T-helper 17 cell (primary cell): ENCODE measurements at regions not wholly inside any gene's neighbourhood (a gene's known extent, or its start where the extent isn't known, plus 50 kb on each side); places are given as distances from the start of the nearest gene placed in this dataset.

Experiments
- ATAC-seq: fragments of 150-1000 bp; cut with Tn5 transposase; 2 replicates; pipeline ENCODE4 v1.10.0; 2021; ENCODE audit warnings: mild to moderate bottlenecking, moderate library complexity
- DNase-seq, 3 donors: peaks; one replicate each; pipeline versions ENCODE4 v3.0.0 to v3.0.0-alpha.2; 2020 to 2021
- H3K9me3 ChIP-seq: one replicate; pipeline ENCODE4 v1.7.0; 2013; ENCODE audit warnings: low read length, mild to moderate bottlenecking; ENCODE audit not compliant: control insufficient read depth, poor library complexity, severe bottlenecking
- H3K27ac Mint-ChIP-seq: one replicate; pipeline ENCODE4 v1.8.0; 2022; ENCODE audit warnings: mild to moderate bottlenecking, moderate library complexity, mixed read lengths
- H3K27me3 Mint-ChIP-seq: one replicate; pipeline ENCODE4 v1.8.0; 2022; ENCODE audit warnings: mixed read lengths
- H3K36me3 Mint-ChIP-seq: one replicate; pipeline ENCODE4 v1.8.0; 2022; ENCODE audit warnings: low read depth, mixed read lengths
- H3K4me1 Mint-ChIP-seq: one replicate; pipeline ENCODE4 v1.8.0; 2022; ENCODE audit warnings: mild to moderate bottlenecking, mixed read lengths
- H3K4me3 Mint-ChIP-seq: one replicate; pipeline ENCODE4 v1.8.0; 2022; ENCODE audit warnings: mild to moderate bottlenecking, moderate library complexity, mixed read lengths

DNA sequence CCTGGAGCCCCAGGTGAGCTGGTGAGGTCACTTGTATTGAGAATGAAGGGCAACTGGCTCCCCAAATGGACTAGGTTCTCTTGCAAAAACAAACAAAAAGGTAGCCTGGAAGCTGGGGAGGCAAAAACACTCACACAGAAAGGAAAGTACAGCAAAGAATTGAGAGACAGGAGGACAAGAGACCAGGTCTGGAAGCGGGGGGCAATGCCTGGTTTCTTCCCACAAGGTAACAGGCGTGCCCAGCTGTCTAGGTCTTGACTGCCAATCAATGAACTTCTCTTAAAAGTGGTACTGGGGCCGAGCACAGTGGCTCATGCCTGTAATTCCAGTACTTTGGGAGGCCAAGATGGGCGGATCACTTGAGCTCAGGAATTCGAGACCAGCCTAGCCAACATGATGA, 356.4 kb upstream of the TSHZ3 start:
- no peaks in the 10 kb centered on the region for H3K4me1 Mint-ChIP-seq
- H3K27ac Mint-ChIP-seq = no peak overlapping the region
- no peaks in the 10 kb centered on the region for H3K9me3 ChIP-seq
- ATAC-seq = no peak
- H3K27me3 Mint-ChIP-seq = no peaks in the 10 kb centered on the region
- no peak for DNase-seq
- H3K4me3 Mint-ChIP-seq = no peak overlapping the region
- peaks cover 2% of the 10 kb centered on the region for H3K36me3 Mint-ChIP-seq

DNA sequence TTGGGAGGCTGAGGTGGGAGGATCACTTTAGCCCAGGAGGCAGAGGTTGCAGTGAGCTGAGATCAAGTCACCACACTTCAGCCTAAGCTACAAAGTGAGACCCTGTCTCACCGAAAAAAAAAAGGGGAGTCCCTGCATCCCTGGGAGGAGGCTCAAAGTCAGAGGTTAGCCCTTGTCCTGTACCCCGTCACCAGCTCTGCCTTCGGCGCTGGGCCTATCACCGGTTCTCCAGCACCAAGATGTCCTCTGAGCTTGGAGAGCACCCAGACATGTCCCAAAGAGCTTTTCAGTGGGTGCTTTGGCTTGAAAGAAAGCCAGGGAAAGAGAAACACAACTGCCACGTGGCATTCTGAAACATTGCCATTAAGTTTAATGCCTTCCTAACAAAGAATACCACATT, 356.9 kb upstream of the TSHZ3 start:
- H3K4me1 Mint-ChIP-seq = no peaks in the 10 kb centered on the region
- no peak overlapping the region for H3K4me3 Mint-ChIP-seq
- no peak overlapping the region for H3K27ac Mint-ChIP-seq
- DNase-seq = no peak
- no peak for ATAC-seq
- no peaks in the 10 kb centered on the region for H3K27me3 Mint-ChIP-seq
- H3K36me3 Mint-ChIP-seq = peaks cover 2% of the 10 kb centered on the region
- H3K9me3 ChIP-seq = no peaks in the 10 kb centered on the region

DNA sequence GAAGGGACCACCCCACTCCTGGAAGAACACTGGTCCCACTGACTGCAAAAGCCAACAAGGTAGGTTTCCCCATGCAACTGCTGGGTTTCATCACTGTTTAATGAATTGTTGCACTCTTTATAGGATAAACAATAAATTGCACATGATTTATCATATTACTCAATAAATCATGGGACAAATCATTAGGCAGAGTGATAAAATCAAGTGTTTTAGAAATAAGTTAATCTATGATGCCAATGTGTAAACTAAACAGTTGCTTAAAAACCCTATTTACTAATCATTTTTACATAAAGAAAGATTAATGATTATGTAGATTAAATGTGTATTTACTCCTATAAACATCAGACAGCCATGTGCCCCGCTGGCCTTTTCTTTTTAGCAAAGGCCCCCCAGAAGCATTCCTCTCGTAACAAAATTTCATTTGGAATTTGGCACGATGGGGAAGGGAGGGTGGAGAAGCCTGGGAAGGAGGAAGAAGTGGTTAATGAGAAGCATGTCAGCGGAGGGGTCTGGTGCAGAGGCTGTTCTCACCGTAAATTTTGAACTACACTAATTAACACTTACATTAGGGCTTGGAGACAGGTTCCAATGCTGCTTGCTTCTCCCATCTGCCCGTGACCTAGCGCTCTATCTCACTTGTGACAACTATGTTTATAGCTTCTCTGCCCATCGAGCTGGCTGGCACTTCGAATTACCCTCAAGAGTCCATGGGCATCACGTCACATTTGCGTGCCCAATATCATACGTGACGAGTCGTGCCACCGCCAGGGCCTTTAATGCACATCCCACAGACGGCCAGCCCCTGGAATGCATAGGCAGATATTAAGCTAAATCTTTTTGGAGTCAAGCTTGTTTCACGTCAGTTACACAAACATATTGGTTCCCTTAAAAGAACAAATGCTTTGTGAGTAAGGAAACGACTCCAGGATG, 357.7 kb upstream of the TSHZ3 start:
- no peak for ATAC-seq
- peaks cover 2% of the 10 kb centered on the region for H3K36me3 Mint-ChIP-seq
- no peak overlapping the region for H3K27ac Mint-ChIP-seq
- DNase-seq = no peak
- H3K9me3 ChIP-seq = no peaks in the 10 kb centered on the region
- no peaks in the 10 kb centered on the region for H3K4me1 Mint-ChIP-seq
- no peaks in the 10 kb centered on the region for H3K27me3 Mint-ChIP-seq
- H3K4me3 Mint-ChIP-seq = no peak overlapping the region

DNA sequence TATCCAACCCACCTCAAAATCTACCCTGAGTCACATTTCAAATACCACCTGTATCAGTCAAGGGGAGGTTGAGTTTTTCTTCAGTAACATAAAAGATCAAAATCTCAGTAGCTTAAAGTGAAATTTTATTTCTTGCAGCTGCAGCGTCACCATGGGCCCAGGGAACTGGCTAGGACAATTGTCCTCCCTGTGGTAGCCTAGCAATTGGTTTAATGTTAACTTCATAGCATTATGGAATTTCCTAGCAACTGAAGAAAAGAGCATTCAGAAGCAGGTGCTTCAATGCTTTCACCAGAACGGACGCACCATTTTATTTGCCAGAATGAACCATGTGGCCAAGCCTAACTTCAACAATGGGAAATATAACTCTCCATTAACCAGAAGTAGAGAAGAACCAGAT, 359.3 kb upstream of the TSHZ3 start:
- Mint-ChIP-seq H3K4me1 (no peaks in the 10 kb centered on the region), H3K27me3 (no peaks in the 10 kb centered on the region), H3K36me3 (peaks cover 2% of the 10 kb centered on the region), H3K4me3 (no peak overlapping the region), H3K27ac (no peak overlapping the region)
- H3K9me3 ChIP-seq = no peaks in the 10 kb centered on the region
- DNase-seq (no peak), ATAC-seq (no peak)

DNA sequence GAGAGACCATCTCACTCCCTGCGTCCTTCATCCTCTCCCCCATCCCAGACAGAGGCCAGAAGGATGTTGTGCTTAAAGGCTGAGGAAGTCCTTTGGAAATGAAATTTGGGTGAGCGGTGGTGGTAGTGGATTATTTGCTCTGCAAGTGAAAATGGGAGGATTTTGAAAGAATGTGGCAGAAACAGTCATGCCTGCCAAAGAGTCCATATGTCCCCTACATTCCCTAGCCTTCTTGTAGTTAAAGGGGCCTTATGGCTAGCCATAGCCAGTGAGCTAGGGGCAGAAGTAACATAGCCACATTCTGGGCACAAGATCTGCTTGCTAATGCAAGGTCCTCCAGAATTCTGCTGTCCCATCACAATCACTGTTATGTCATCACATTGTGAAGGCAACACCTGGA, 360.2 kb upstream of the TSHZ3 start:
- Mint-ChIP-seq H3K4me1 (no peaks in the 10 kb centered on the region), H3K4me3 (no peak overlapping the region), H3K36me3 (peaks cover 2% of the 10 kb centered on the region), H3K27ac (no peak overlapping the region), H3K27me3 (no peaks in the 10 kb centered on the region)
- no peaks in the 10 kb centered on the region for H3K9me3 ChIP-seq
- DNase-seq (no peak), ATAC-seq (no peak)

DNA sequence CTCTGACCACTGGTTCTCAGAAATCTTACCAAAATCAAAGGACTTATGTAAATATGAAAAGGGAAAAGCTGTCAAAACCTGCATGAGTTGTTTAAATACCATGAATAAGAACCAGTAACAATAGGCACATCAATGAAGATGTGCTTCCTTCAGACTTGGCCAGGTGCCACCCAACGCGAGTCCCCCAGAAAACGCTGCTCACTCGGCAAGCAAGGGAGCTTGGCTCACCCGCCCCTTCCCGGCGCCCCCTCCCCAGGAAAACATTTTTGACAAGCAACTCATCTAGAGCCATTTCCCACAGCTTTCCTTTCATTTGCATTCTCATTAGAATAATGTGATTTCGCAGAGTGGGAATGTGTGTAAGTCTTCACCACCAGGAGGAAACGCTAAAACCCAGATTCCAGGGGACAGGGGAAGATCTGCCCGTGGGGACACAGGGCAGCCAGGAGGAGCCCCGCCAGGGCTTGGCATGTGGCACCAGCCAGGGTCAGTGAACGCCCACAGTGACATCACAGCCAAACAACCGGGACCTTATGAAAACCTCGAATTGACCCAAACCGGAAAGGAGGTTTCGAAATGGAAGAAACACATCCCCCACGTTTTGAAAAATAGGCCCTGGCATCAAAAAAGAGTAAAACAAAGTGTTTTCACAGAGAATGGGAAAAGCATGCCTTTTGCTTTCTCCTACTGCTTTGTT, 366.2 kb upstream of the TSHZ3 start:
- no peak overlapping the region for H3K27ac Mint-ChIP-seq
- H3K27me3 Mint-ChIP-seq = no peaks in the 10 kb centered on the region
- DNase-seq = no peak
- no peak overlapping the region for H3K4me3 Mint-ChIP-seq
- no peaks in the 10 kb centered on the region for H3K4me1 Mint-ChIP-seq
- no peaks in the 10 kb centered on the region for H3K9me3 ChIP-seq
- H3K36me3 Mint-ChIP-seq = no peaks in the 10 kb centered on the region
- no peak for ATAC-seq

DNA sequence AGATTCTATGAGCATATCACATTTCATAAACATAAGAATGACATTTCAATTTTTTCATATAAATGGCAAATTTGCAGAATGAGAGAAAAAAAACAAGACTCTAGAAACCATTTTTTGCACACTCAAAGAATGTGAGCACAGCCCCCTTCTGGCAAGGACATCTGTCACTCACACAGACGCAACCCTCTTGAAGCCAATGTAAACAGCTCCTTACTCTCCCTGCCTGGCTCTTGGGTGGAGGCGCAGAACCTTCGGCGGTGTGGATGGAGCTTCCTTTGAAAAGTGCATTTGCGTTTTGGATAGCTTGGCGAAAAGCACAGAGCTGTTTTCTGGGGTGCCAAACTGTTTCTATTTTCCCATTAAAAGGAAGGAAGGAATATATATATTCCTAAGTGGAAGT, 367.6 kb upstream of the TSHZ3 start:
- Mint-ChIP-seq H3K27me3 (no peaks in the 10 kb centered on the region), H3K4me1 (no peaks in the 10 kb centered on the region), H3K4me3 (no peak overlapping the region), H3K27ac (no peak overlapping the region), H3K36me3 (no peaks in the 10 kb centered on the region)
- H3K9me3 ChIP-seq = no peaks in the 10 kb centered on the region
- DNase-seq (no peak), ATAC-seq (no peak)

DNA sequence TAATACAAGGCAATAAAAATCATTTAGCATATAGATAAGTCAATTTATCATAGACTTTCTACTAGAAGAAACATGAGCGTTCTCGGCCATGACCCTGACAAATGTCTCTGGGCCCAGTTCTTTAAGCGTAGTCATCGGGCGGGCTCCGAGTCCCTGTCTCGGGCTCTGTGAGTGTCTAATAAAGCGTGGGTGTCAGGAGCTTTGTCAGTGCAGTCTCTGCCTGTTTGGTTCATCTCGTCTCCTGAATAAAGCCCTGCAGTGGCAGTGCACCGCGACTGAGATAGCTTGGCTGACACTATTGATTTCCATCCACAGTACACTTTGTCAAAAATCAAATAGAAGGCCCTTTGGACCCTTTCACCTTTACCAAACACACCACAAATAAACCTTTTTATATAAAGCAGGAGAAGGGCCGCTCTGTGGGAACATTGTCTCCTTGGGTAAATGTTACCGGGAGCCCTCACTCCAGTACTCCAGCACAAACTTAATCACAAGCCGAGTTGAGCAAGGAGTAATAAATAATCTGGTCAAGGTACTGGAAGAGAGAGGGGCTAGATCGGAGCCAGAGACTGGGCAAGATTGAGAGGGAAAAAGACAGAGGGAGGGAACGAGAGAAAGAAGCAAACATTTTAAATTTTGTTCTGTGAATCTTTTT, 368.2 kb upstream of the TSHZ3 start:
- Mint-ChIP-seq H3K4me3 (no peak overlapping the region), H3K36me3 (no peaks in the 10 kb centered on the region), H3K4me1 (no peaks in the 10 kb centered on the region), H3K27ac (no peak overlapping the region), H3K27me3 (no peaks in the 10 kb centered on the region)
- no peak for ATAC-seq
- H3K9me3 ChIP-seq = no peaks in the 10 kb centered on the region
- DNase-seq = no peak

DNA sequence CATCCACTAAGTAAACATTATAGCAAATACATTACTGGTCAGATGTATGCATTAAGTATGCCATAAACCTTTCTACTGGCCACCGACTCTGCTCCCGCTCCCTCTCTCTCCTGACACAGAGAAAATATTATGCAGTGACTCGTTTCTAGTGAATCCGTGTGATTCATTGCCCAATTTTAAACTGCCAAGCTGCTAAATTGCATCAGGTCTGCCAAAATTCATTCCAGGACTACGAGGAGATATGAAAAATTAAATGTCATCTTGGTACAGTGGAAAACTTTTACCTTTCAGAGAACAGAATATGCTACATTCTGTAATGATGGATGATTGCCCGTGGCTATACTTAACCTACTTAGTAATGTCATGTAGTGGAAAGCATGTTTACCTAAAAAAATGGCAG, 368.8 kb upstream of the TSHZ3 start:
- no peaks in the 10 kb centered on the region for H3K36me3 Mint-ChIP-seq
- no peak overlapping the region for H3K4me3 Mint-ChIP-seq
- no peaks in the 10 kb centered on the region for H3K27me3 Mint-ChIP-seq
- DNase-seq = no peak
- no peaks in the 10 kb centered on the region for H3K9me3 ChIP-seq
- no peak for ATAC-seq
- no peak overlapping the region for H3K27ac Mint-ChIP-seq
- H3K4me1 Mint-ChIP-seq = no peaks in the 10 kb centered on the region

DNA sequence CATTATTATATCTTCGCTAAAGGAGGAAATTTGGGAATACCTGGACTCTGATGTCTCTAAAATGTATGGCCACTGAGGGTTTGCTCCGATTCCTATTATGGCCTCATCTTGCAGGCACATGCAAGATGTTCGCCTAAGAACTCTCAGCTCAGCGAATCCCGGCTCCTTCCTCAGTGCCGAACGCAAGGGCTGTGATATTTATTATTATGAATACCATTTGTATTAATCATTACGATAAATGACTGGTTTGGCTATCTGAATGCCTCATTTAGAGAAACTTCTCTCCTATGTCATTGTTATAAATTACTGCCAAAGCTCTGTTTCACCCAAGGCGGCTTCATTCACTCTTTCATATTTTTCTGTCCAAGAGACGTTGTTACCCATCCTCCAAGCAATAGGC, 369.7 kb upstream of the TSHZ3 start:
- no peaks in the 10 kb centered on the region for H3K27me3 Mint-ChIP-seq
- no peak for ATAC-seq

DNA sequence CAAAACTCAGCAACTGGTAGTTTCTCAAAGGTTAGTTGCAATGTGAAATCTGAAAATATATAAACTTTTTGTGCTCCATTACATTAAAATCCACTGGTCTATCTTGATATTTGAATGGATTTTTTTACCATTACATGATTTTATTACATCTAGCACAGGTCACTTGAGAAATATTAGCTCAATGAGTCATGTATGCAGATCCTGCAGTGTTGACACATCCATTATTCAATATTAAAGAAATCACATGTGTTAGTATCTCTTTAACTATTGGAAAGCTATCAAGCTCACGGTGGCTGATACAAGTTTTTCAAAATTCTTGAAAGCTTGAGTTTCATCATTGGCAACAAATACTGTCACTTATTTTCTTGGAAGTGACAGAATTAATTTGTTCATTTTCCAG, 373.9 kb upstream of the TSHZ3 start:
- no peak for ATAC-seq
- H3K27me3 Mint-ChIP-seq = no peaks in the 10 kb centered on the region
- no peaks in the 10 kb centered on the region for H3K9me3 ChIP-seq

More for the DNA sequence above, 369.7 kb upstream of the TSHZ3 start:
- DNase-seq = no peak
- H3K4me1 Mint-ChIP-seq = no peaks in the 10 kb centered on the region
- H3K27ac Mint-ChIP-seq = no peak overlapping the region
- no peaks in the 10 kb centered on the region for H3K9me3 ChIP-seq
- H3K36me3 Mint-ChIP-seq = no peaks in the 10 kb centered on the region
- no peak overlapping the region for H3K4me3 Mint-ChIP-seq

DNA sequence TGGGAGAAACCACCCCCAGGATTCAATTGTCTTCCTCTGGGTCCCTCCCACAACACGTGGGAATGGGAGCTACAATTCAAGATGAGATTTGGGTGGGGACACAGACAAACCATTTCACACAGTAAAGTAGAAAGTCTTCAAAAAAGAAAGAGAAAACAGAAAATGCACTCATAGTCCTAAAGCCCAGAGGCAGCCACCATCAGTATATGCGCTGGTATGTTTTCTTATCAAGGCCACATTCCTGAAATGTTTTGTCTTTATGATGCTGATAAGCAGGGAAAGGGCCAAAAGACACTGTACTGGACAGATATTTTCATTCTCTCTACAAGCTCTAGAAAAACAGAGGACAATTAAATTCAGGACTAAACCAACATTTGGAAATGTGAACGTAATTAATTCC, 375.8 kb upstream of the TSHZ3 start:
- no peaks in the 10 kb centered on the region for H3K27me3 Mint-ChIP-seq
- ATAC-seq = no peak
- H3K27ac Mint-ChIP-seq = no peak overlapping the region

More for the DNA sequence above, 373.9 kb upstream of the TSHZ3 start:
- DNase-seq = no peak
- H3K4me3 Mint-ChIP-seq = no peak overlapping the region
- no peak overlapping the region for H3K27ac Mint-ChIP-seq
- no peaks in the 10 kb centered on the region for H3K36me3 Mint-ChIP-seq
- H3K4me1 Mint-ChIP-seq = no peaks in the 10 kb centered on the region

DNA sequence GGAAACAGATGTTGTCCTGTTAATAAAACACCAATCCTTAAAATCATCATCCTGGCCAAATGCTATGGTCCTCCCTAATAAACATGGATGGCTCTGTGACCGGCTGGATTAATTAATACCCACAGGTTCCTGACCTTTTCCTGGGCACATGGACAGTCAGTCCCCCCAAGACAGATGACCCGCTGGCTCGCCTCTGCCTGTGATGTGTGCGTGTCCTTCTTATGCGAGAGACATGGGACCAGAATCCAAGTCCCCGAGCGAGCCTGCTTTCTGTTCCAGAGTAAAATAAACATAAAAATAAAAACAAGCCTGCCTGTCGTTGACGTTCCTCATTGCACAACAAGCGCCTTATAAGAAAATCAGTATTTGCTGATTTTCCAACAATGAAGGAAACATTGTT, 378.3 kb upstream of the TSHZ3 start:
- Mint-ChIP-seq H3K36me3 (no peaks in the 10 kb centered on the region), H3K27ac (no peak overlapping the region), H3K4me3 (no peak overlapping the region)

More for the DNA sequence above, 375.8 kb upstream of the TSHZ3 start:
- H3K36me3 Mint-ChIP-seq = no peaks in the 10 kb centered on the region
- no peaks in the 10 kb centered on the region for H3K4me1 Mint-ChIP-seq
- H3K9me3 ChIP-seq = no peaks in the 10 kb centered on the region
- H3K4me3 Mint-ChIP-seq = no peak overlapping the region
- no peak for DNase-seq

More for the DNA sequence above, 378.3 kb upstream of the TSHZ3 start:
- no peaks in the 10 kb centered on the region for H3K9me3 ChIP-seq
- no peaks in the 10 kb centered on the region for H3K27me3 Mint-ChIP-seq
- ATAC-seq (no peak), DNase-seq (no peak)
- H3K4me1 Mint-ChIP-seq = no peaks in the 10 kb centered on the region
